Panc1 (cell line): ENCODE measurements at regions not wholly inside any gene's neighbourhood (a gene's known extent, or its start where the extent isn't known, plus 50 kb on each side); places are given as distances from the start of the nearest gene placed in this dataset.

Experiments
- ATAC-seq: fragments of 200-7000 bp; cut with Tn5 transposase; 2 replicates; pipeline ENCODE4 v1.9.1; 2020; ENCODE audit warnings: mild to moderate bottlenecking, moderate library complexity
- BruUV-seq: library from RNA; stranded (reverse); fragments of 400-500 nt; replicated peaks from 2 replicates; lab custom pipeline; 2021; lab: Mats Ljungman, UMichigan
- CTCF ChIA-PET: fragments of 300-600 bp; sonication (Branson Sonifier 250); formaldehyde crosslinking; loops from one replicate; lab custom pipeline; 2022; ENCODE audit warnings: antibody characterized with exemption; lab: Charles Lee
- POLR2A ChIA-PET: fragments of 300-600 bp; sonication (Branson Sonifier 250); formaldehyde crosslinking; loops from one replicate; lab custom pipeline; 2022; ENCODE audit warnings: antibody characterized with exemption; lab: Charles Lee
- DNase-seq: peaks from one replicate; pipeline ENCODE4 v3.0.0-alpha.2; 2010; ENCODE audit warnings: low read depth, low spot score
- H3K27ac ChIP-seq: 2 replicates; pipeline ENCODE4 v1.5.1; 2011; ENCODE audit warnings: mild to moderate bottlenecking, low read length, inconsistent platforms
- H3K27me3 ChIP-seq: fragments of 200-500 bp; sonication (Bioruptor generic); 2 replicates; pipeline ENCODE4 v1.6.0; 2014; ENCODE audit warnings: low read length, inconsistent platforms; ENCODE audit not compliant: control insufficient read depth, insufficient read depth
- H3K36me3 ChIP-seq: fragments of 200-500 bp; sonication (Bioruptor generic); 2 replicates; pipeline ENCODE4 v1.5.1; 2014; ENCODE audit warnings: inconsistent platforms, mild to moderate bottlenecking, low read length, moderate library complexity; ENCODE audit not compliant: control insufficient read depth, insufficient read depth
- H3K4me1 ChIP-seq: 2 replicates; pipeline ENCODE4 v1.5.1; 2011; ENCODE audit warnings: inconsistent platforms, mild to moderate bottlenecking, low read length, moderate library complexity; ENCODE audit not compliant: control insufficient read depth, insufficient read depth
- H3K4me3 ChIP-seq, 2 experiments: 2 replicates each; pipeline ENCODE4 v1.5.1; 2011 to 2012; ENCODE audit warnings: low read depth in 2 of 2, low read length in 2 of 2, mild to moderate bottlenecking in 2 of 2, inconsistent platforms in 1 of 2, moderate library complexity in 1 of 2
- H3K9me3 ChIP-seq: fragments of 200-500 bp; sonication (Bioruptor generic); 2 replicates; pipeline ENCODE4 v1.5.1; 2014; ENCODE audit warnings: low read depth, mild to moderate bottlenecking, inconsistent platforms, low read length, moderate library complexity; ENCODE audit not compliant: control insufficient read depth, insufficient read depth
- POLR2AphosphoS5 ChIP-seq: IDR thresholded peaks from 2 replicates; pipeline ENCODE4 v1.6.1; 2012; ENCODE audit warnings: mild to moderate bottlenecking, low read depth, low read length, moderate library complexity
- REST ChIP-seq, 2 experiments: IDR thresholded peaks; 2 replicates each; pipeline ENCODE4 v1.6.1; 2011 to 2012; ENCODE audit warnings: low read depth in 2 of 2, control low read depth in 1 of 2, low read length in 1 of 2, mild to moderate bottlenecking in 1 of 2, moderate library complexity in 1 of 2; ENCODE audit not compliant: insufficient read depth in 1 of 2
- SIN3A ChIP-seq: IDR thresholded peaks from 2 replicates; pipeline ENCODE4 v1.6.1; 2012; ENCODE audit warnings: low read depth, mild to moderate bottlenecking, low read length, moderate library complexity, borderline replicate concordance; ENCODE audit not compliant: insufficient read depth
- TCF7L2 ChIP-seq: IDR thresholded peaks from 2 replicates; pipeline ENCODE4 v1.6.1; 2011; ENCODE audit warnings: mild to moderate bottlenecking, low read depth, low read length, inconsistent platforms
- in situ Hi-C: cut with HindIII; loops from 2 replicates; pipeline ENCODE4 v1.10.0; 2016; ENCODE audit warnings: low sequenced_read_pairs, low pct_unique_long_range_greater_than_20kb
- intact Hi-C: fragments of 100-400 bp; cut with micrococcal nuclease; formaldehyde crosslinking; loops from one replicate; pipeline ENCODE4 v1.10.0; 2022; ENCODE audit not compliant: unreplicated experiment
- TF ChIP-seq, protein P1 (sequence below): fragments of 450-650 bp; IDR thresholded peaks from 2 replicates; pipeline ENCODE4 v1.5.1; 2017; ENCODE audit warnings: mild to moderate bottlenecking

- intact Hi-C loops (no loop called here), in situ Hi-C loops (no loop called here)
- Histone ChIP-seq H3K27ac (no peak overlapping the region), H3K4me1 (no peaks in the 10 kb centered on the region), H3K36me3 (no peaks in the 10 kb centered on the region), H3K27me3 (no peaks in the 10 kb centered on the region), H3K9me3 (no peaks in the 10 kb centered on the region), H3K4me3 (no peak overlapping the region)
- no peak for TF ChIP-seq POLR2AphosphoS5
- TF ChIP-seq, protein P1, sequence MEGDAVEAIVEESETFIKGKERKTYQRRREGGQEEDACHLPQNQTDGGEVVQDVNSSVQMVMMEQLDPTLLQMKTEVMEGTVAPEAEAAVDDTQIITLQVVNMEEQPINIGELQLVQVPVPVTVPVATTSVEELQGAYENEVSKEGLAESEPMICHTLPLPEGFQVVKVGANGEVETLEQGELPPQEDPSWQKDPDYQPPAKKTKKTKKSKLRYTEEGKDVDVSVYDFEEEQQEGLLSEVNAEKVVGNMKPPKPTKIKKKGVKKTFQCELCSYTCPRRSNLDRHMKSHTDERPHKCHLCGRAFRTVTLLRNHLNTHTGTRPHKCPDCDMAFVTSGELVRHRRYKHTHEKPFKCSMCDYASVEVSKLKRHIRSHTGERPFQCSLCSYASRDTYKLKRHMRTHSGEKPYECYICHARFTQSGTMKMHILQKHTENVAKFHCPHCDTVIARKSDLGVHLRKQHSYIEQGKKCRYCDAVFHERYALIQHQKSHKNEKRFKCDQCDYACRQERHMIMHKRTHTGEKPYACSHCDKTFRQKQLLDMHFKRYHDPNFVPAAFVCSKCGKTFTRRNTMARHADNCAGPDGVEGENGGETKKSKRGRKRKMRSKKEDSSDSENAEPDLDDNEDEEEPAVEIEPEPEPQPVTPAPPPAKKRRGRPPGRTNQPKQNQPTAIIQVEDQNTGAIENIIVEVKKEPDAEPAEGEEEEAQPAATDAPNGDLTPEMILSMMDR: no peak
- TF ChIP-seq SIN3A: no peak
- no peak for TF ChIP-seq TCF7L2
- no peak for TF ChIP-seq REST (IDR thresholded peaks at IDR 0.05; ENCODE audit: insufficient read depth in 1 of 2, low read depth in 2 of 2, low read length in 1 of 2)
- POLR2A ChIA-PET: no interaction called here
- BruUV-seq: no TSS peak
- CTCF ChIA-PET: no interaction called here
- ATAC-seq (no peak), DNase-seq (no peak)
Observed at GRCh38 chrX:1895583-1895982, 280.7 kb downstream of the ASMT start.

DNA sequence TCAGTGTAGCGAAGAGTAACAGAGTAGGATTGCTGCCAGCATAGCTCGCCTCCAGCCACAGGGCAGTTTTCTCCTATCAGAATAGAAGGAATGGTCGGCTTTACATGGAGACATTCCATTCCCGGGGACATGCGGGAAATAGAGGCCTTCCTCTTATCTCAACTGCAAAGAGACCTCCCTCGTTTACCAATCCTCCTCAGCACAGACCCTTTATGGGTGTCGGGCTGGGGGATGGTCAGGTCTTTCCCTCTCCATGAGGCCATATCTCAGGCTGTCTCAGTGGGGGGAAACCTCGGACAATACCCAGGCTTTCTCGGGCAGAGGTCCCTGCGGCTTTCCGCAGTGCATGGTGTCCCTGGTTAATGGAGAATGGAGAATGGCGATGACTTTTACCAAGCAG, 285.0 kb downstream of the ASMT start:
- Histone ChIP-seq H3K27me3 (no peaks in the 10 kb centered on the region), H3K4me3 (no peak overlapping the region), H3K9me3 (no peaks in the 10 kb centered on the region), H3K36me3 (no peaks in the 10 kb centered on the region), H3K4me1 (0 out of 2 replicates have a peak, but pooled peaks cover 5% of the 10 kb centered on the region), H3K27ac (no peak overlapping the region)
- in situ Hi-C loops (no loop called here), intact Hi-C loops (no loop called here)
- DNase-seq (no peak), ATAC-seq (no peak)
- TF ChIP-seq POLR2AphosphoS5: no peak
- TF ChIP-seq REST (IDR thresholded peaks at IDR 0.05; ENCODE audit: insufficient read depth in 1 of 2, low read depth in 2 of 2, low read length in 1 of 2): no peak
- TF ChIP-seq, protein P1: no peak
- no peak for TF ChIP-seq SIN3A
- TF ChIP-seq TCF7L2: no peak
- BruUV-seq: no TSS peak
- ChIA-PET POLR2A (no interaction called here), CTCF (no interaction called here)
